Neural cell (in vitro differentiated cells): ENCODE measurements at regions not wholly inside any gene's neighbourhood (a gene's known extent, or its start where the extent isn't known, plus 50 kb on each side); places are given as distances from the start of the nearest gene placed in this dataset.

Experiments used
- H2AFZ ChIP-seq: fragments of 200-600, 300-800 bp; sonication (generic), shearing (Covaris generic); 2 replicates; pipeline ENCODE4 v1.6.0; 2014; ENCODE audit warnings: low read depth, mild to moderate bottlenecking, antibody characterized with exemption, low read length, moderate library complexity
- H3F3A ChIP-seq: fragments of 200-600 bp; shearing (Covaris generic); 2 replicates; pipeline ENCODE4 v1.6.1; 2016; ENCODE audit warnings: mild to moderate bottlenecking, moderate library complexity, mixed read lengths, antibody characterized with exemption, low read length; ENCODE audit not compliant: insufficient read depth, poor library complexity, severe bottlenecking
- H3K27ac ChIP-seq: fragments of 200-600, 300-800 bp; sonication (generic), shearing (Covaris generic); 2 replicates; pipeline ENCODE4 v1.5.1; 2014; ENCODE audit warnings: mild to moderate bottlenecking, low read length, moderate library complexity
- H3K27me3 ChIP-seq: fragments of 300-800, 200-600 bp; sonication (generic), shearing (Covaris generic); 2 replicates; pipeline ENCODE4 v1.6.0; 2014; ENCODE audit warnings: mild to moderate bottlenecking, low read depth, low read length, moderate library complexity; ENCODE audit not compliant: insufficient read depth
- H3K36me3 ChIP-seq: fragments of 300-800, 200-600 bp; sonication (generic), shearing (Covaris generic); 2 replicates; pipeline ENCODE4 v1.5.1; 2014; ENCODE audit warnings: mild to moderate bottlenecking, antibody characterized with exemption, low read length, moderate library complexity; ENCODE audit not compliant: insufficient read depth
- H3K4me2 ChIP-seq: fragments of 300-800, 200-600 bp; sonication (generic), shearing (Covaris generic); 2 replicates; pipeline ENCODE4 v1.6.0; 2014; ENCODE audit warnings: mild to moderate bottlenecking, low read length
- H3K4me3 ChIP-seq: fragments of 300-800, 200-600 bp; sonication (generic), shearing (Covaris generic); 2 replicates; pipeline ENCODE4 v1.5.1; 2014; ENCODE audit warnings: mild to moderate bottlenecking, low read length, moderate library complexity
- H3K79me2 ChIP-seq: fragments of 200-600 bp; shearing (Covaris generic); replicated peaks from 2 replicates; pipeline ENCODE4 v1.6.0; 2014; ENCODE audit warnings: mild to moderate bottlenecking, low read length, moderate library complexity; ENCODE audit not compliant: insufficient read depth
- H3K9ac ChIP-seq: fragments of 300-800, 200-600 bp; sonication (generic), shearing (Covaris generic); 2 replicates; pipeline ENCODE4 v1.6.1; 2016; ENCODE audit warnings: mild to moderate bottlenecking, low read length, mixed read lengths
- H3K9me2 ChIP-seq: fragments of 200-600 bp; shearing (Covaris generic); 2 replicates; pipeline ENCODE4 v1.6.1; 2016; ENCODE audit warnings: mild to moderate bottlenecking, low read length, mixed read lengths; ENCODE audit not compliant: insufficient read depth
- H3K9me3 ChIP-seq: fragments of 200-600, 300-800 bp; sonication (generic), shearing (Covaris generic); 2 replicates; pipeline ENCODE4 v1.6.1; 2016; ENCODE audit warnings: mild to moderate bottlenecking, mixed run types, low read length, moderate library complexity, mixed read lengths
- H4K20me1 ChIP-seq: fragments of 200-600 bp; shearing (Covaris generic); 2 replicates; pipeline ENCODE4 v1.6.1; 2016; ENCODE audit warnings: mild to moderate bottlenecking, mixed run types; ENCODE audit not compliant: insufficient read depth
- EP300 ChIP-seq: fragments of 450-650 bp; conservative IDR thresholded peaks from 2 replicates; pipeline ENCODE4 v1.6.1; 2014; ENCODE audit warnings: antibody characterized with exemption, mild to moderate bottlenecking, moderate library complexity; ENCODE audit not compliant: poor library complexity, severe bottlenecking
- EZH2 ChIP-seq: fragments of 200-600, 300-800 bp; shearing (Covaris generic), sonication (generic); IDR thresholded peaks from 2 replicates; pipeline ENCODE4 v1.6.1; 2014; ENCODE audit warnings: antibody characterized with exemption, low read length, borderline replicate concordance, mild to moderate bottlenecking; ENCODE audit not compliant: insufficient read depth, poor library complexity, severe bottlenecking
- MXI1 ChIP-seq: fragments of 450-650 bp; conservative IDR thresholded peaks from 2 replicates; pipeline ENCODE4 v1.6.1; 2014; ENCODE audit warnings: antibody characterized with exemption, mild to moderate bottlenecking; ENCODE audit not compliant: poor library complexity, severe bottlenecking
- POLR2AphosphoS5 ChIP-seq: IDR thresholded peaks from 2 replicates; pipeline ENCODE4 v1.6.1; 2012
- RAD21 ChIP-seq: fragments of 450-650 bp; conservative IDR thresholded peaks from 2 replicates; pipeline ENCODE4 v1.6.1; 2014; ENCODE audit warnings: antibody characterized with exemption, mild to moderate bottlenecking, moderate library complexity
- SMC3 ChIP-seq: fragments of 450-650 bp; conservative IDR thresholded peaks from 2 replicates; pipeline ENCODE4 v1.6.1; 2014; ENCODE audit warnings: antibody characterized with exemption, mild to moderate bottlenecking, moderate library complexity; ENCODE audit not compliant: poor library complexity
- TAF1 ChIP-seq: IDR thresholded peaks from 2 replicates; pipeline ENCODE4 v1.6.1; 2012; ENCODE audit warnings: low read depth
- TF ChIP-seq, protein P1 (sequence below): IDR thresholded peaks from 2 replicates; pipeline ENCODE4 v1.6.1; 2012; ENCODE audit warnings: borderline replicate concordance
- TF ChIP-seq, protein P2 (sequence below): fragments of 450-650 bp; IDR thresholded peaks from 2 replicates; pipeline ENCODE4 v1.5.1; 2014; ENCODE audit warnings: antibody characterized with exemption, mild to moderate bottlenecking, moderate library complexity; ENCODE audit not compliant: poor library complexity, severe bottlenecking

GRCh38 chrX:69027181-69028005, 137.9 kb downstream of the PJA1 start:
- Histone ChIP-seq H3K4me3 (no peak overlapping the region), H3K9me3 (no peaks in the 10 kb centered on the region), H4K20me1 (no peaks in the 10 kb centered on the region), H2AFZ (no peak overlapping the region), H3K79me2 (no peaks in the 10 kb centered on the region), H3K27me3 (no peaks in the 10 kb centered on the region), H3F3A (no peaks in the 10 kb centered on the region), H3K27ac (no peak overlapping the region), H3K9ac (no peak overlapping the region), H3K9me2 (no peaks in the 10 kb centered on the region), H3K36me3 (no peaks in the 10 kb centered on the region), H3K4me2 (no peak overlapping the region)
- TF ChIP-seq, protein P1, sequence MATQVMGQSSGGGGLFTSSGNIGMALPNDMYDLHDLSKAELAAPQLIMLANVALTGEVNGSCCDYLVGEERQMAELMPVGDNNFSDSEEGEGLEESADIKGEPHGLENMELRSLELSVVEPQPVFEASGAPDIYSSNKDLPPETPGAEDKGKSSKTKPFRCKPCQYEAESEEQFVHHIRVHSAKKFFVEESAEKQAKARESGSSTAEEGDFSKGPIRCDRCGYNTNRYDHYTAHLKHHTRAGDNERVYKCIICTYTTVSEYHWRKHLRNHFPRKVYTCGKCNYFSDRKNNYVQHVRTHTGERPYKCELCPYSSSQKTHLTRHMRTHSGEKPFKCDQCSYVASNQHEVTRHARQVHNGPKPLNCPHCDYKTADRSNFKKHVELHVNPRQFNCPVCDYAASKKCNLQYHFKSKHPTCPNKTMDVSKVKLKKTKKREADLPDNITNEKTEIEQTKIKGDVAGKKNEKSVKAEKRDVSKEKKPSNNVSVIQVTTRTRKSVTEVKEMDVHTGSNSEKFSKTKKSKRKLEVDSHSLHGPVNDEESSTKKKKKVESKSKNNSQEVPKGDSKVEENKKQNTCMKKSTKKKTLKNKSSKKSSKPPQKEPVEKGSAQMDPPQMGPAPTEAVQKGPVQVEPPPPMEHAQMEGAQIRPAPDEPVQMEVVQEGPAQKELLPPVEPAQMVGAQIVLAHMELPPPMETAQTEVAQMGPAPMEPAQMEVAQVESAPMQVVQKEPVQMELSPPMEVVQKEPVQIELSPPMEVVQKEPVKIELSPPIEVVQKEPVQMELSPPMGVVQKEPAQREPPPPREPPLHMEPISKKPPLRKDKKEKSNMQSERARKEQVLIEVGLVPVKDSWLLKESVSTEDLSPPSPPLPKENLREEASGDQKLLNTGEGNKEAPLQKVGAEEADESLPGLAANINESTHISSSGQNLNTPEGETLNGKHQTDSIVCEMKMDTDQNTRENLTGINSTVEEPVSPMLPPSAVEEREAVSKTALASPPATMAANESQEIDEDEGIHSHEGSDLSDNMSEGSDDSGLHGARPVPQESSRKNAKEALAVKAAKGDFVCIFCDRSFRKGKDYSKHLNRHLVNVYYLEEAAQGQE, result no peak
- no peak for TF ChIP-seq EP300
- no peak for TF ChIP-seq MXI1
- no peak for TF ChIP-seq EZH2
- no peak for TF ChIP-seq RAD21
- TF ChIP-seq SMC3, result no peak
- TF ChIP-seq, protein P2, sequence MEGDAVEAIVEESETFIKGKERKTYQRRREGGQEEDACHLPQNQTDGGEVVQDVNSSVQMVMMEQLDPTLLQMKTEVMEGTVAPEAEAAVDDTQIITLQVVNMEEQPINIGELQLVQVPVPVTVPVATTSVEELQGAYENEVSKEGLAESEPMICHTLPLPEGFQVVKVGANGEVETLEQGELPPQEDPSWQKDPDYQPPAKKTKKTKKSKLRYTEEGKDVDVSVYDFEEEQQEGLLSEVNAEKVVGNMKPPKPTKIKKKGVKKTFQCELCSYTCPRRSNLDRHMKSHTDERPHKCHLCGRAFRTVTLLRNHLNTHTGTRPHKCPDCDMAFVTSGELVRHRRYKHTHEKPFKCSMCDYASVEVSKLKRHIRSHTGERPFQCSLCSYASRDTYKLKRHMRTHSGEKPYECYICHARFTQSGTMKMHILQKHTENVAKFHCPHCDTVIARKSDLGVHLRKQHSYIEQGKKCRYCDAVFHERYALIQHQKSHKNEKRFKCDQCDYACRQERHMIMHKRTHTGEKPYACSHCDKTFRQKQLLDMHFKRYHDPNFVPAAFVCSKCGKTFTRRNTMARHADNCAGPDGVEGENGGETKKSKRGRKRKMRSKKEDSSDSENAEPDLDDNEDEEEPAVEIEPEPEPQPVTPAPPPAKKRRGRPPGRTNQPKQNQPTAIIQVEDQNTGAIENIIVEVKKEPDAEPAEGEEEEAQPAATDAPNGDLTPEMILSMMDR, result no peak
- TF ChIP-seq POLR2AphosphoS5, result no peak
- no peak for TF ChIP-seq TAF1

DNA sequence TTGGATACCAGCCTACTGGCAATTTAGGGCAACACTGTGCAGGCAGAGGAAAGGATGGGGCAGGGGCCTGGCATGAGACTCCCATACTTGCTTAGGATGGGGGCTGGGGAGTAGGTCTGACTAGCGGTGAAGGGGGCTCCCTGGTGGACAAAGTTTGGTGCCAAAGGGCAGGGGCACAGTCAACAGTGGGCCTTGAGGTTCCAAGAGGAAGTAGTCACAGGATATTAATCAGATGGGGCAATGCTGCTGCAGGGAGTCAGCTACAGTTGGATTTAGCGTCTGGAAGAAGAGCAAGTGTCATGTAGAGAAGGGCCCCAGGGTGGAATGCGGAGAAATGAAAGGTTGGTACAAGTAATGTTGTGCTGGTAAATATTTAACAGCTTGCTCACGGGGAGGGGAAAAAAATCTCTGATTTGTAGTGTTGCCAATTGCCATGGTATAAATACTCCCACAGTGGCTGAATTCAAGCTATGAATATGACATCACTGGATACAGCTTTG, 139.4 kb downstream of the PJA1 start:
- Histone ChIP-seq H3K79me2 (no peaks in the 10 kb centered on the region), H3K27ac (no peak overlapping the region), H3K4me2 (no peak overlapping the region), H3K9me3 (no peaks in the 10 kb centered on the region), H3F3A (no peaks in the 10 kb centered on the region), H3K9ac (no peak overlapping the region), H3K9me2 (no peaks in the 10 kb centered on the region), H3K36me3 (no peaks in the 10 kb centered on the region), H3K27me3 (no peaks in the 10 kb centered on the region), H2AFZ (no peak overlapping the region), H4K20me1 (no peaks in the 10 kb centered on the region), H3K4me3 (no peak overlapping the region)
- TF ChIP-seq EZH2 (no peak), RAD21 (no peak), MXI1 (no peak), SMC3 (no peak), TAF1 (no peak), POLR2AphosphoS5 (no peak), EP300 (no peak)
- TF ChIP-seq, protein P1, result no peak
- TF ChIP-seq, protein P2, result no peak
